Neuronal stem cell (in vitro differentiated cells): ENCODE measurements at regions not wholly inside any gene's neighbourhood (a gene's known extent, or its start where the extent isn't known, plus 50 kb on each side); places are given as distances from the start of the nearest gene placed in this dataset.

Experiments used
- DNase-seq: peaks from one replicate; pipeline ENCODE4 v3.0.0-alpha.2; 2013; ENCODE audit warnings: low spot score
- H2AFZ ChIP-seq: one replicate; pipeline ENCODE4 v1.6.1; 2013; ENCODE audit warnings: mild to moderate bottlenecking, low read length, inconsistent platforms
- H2AK5ac ChIP-seq: 2 replicates; pipeline ENCODE4 v1.6.1; 2013; ENCODE audit warnings: low read depth, mild to moderate bottlenecking, inconsistent platforms, low read length, moderate library complexity, mixed read lengths
- H2BK120ac ChIP-seq: 2 replicates; pipeline ENCODE4 v1.6.1; 2013; ENCODE audit warnings: low read depth, mild to moderate bottlenecking, inconsistent platforms, low read length, moderate library complexity, mixed read lengths
- H2BK12ac ChIP-seq: one replicate; pipeline ENCODE4 v1.6.1; 2013; ENCODE audit warnings: low read length, inconsistent platforms
- H2BK15ac ChIP-seq: 2 replicates; pipeline ENCODE4 v1.6.1; 2013; ENCODE audit warnings: mild to moderate bottlenecking, low read length, inconsistent platforms, mixed read lengths
- H2BK5ac ChIP-seq: one replicate; pipeline ENCODE4 v1.6.1; 2013; ENCODE audit warnings: inconsistent platforms, mild to moderate bottlenecking, low read length, moderate library complexity
- H3K14ac ChIP-seq: one replicate; pipeline ENCODE4 v1.6.1; 2013; ENCODE audit warnings: low read length, inconsistent platforms
- H3K18ac ChIP-seq: 2 replicates; pipeline ENCODE4 v1.6.1; 2013; ENCODE audit warnings: low read length, inconsistent platforms
- H3K23ac ChIP-seq: 2 replicates; pipeline ENCODE4 v1.6.1; 2013; ENCODE audit warnings: low read depth, mild to moderate bottlenecking, mixed read lengths, low read length, inconsistent platforms; ENCODE audit not compliant: poor library complexity
- H3K27ac ChIP-seq: replicated peaks from 3 replicates; pipeline ENCODE4 v1.5.1; 2013; ENCODE audit warnings: low read length, inconsistent platforms
- H3K27me3 ChIP-seq, 3 experiments: 2 replicates each; pipeline ENCODE4 v1.6.1; 2013; ENCODE audit warnings: low read length in 3 of 3, mild to moderate bottlenecking in 2 of 3, inconsistent platforms in 1 of 3, low read depth in 1 of 3, mixed read lengths in 1 of 3, moderate library complexity in 1 of 3; ENCODE audit not compliant: control insufficient read depth in 3 of 3, insufficient read depth in 3 of 3
- H3K36me3 ChIP-seq, 2 donors: replicated peaks in 1 of 2; 2 replicates each; pipeline ENCODE4 v1.6.1; 2013; ENCODE audit warnings: low read length in 2 of 2; ENCODE audit not compliant: control insufficient read depth in 2 of 2, insufficient read depth in 2 of 2
- H3K4ac ChIP-seq: 2 replicates; pipeline ENCODE4 v1.6.1; 2013; ENCODE audit warnings: inconsistent platforms, mild to moderate bottlenecking, low read length, moderate library complexity
- H3K4me1 ChIP-seq, 2 donors: 1 replicate in 1 of 2; 2 replicates in 1 of 2; pipeline ENCODE4 v1.6.1; 2013; ENCODE audit warnings: low read length in 2 of 2, low read depth in 1 of 2; ENCODE audit not compliant: control insufficient read depth in 2 of 2, insufficient read depth in 1 of 2
- H3K4me2 ChIP-seq: one replicate; pipeline ENCODE4 v1.6.1; 2013; ENCODE audit warnings: mild to moderate bottlenecking, low read length, inconsistent platforms; ENCODE audit not compliant: insufficient read depth, poor library complexity, severe bottlenecking
- H3K4me3 ChIP-seq, 2 donors: 2 replicates each; pipeline ENCODE4 v1.5.1; 2013; ENCODE audit warnings: low read length in 2 of 2, mild to moderate bottlenecking in 2 of 2, inconsistent platforms in 1 of 2, moderate library complexity in 1 of 2
- H3K79me1 ChIP-seq: one replicate; pipeline ENCODE4 v1.6.1; 2013; ENCODE audit warnings: low read depth, mild to moderate bottlenecking, inconsistent platforms, low read length, moderate library complexity
- H3K9ac ChIP-seq: one replicate; pipeline ENCODE4 v1.6.1; 2013; ENCODE audit warnings: mild to moderate bottlenecking, low read depth, low read length, inconsistent platforms; ENCODE audit not compliant: poor library complexity
- H3K9me3 ChIP-seq, 2 donors: replicated peaks in 1 of 2; 2 replicates each; pipeline versions ENCODE3 to v1.6.1; 2013; ENCODE audit warnings: low read length in 2 of 2, mild to moderate bottlenecking in 2 of 2, inconsistent platforms in 1 of 2, low read depth in 1 of 2, mixed read lengths in 1 of 2, moderate library complexity in 1 of 2; ENCODE audit not compliant: control insufficient read depth in 2 of 2, insufficient read depth in 1 of 2
- H4K8ac ChIP-seq: one replicate; pipeline ENCODE4 v1.6.1; 2013; ENCODE audit warnings: low read depth, mild to moderate bottlenecking, inconsistent platforms, low read length, moderate library complexity
- H4K91ac ChIP-seq: one replicate; pipeline ENCODE4 v1.6.1; 2013; ENCODE audit warnings: low read length, low read depth, mild to moderate bottlenecking, inconsistent platforms; ENCODE audit not compliant: poor library complexity
- WGBS, 2 donors: extraction: QIAGEN DNeasy Blood & Tissue Kit; methylation state at CpG; one replicate each; pipeline ENCODE4 v1.1.7; 2013; ENCODE audit warnings: missing lambda C conversion rate in 2 of 2, mixed read lengths in 1 of 2; ENCODE audit not compliant: insufficient read length in 2 of 2, insufficient replicate concordance in 1 of 2; ENCODE audit errors: extremely low coverage in 2 of 2; 5-methylcytosine and 5-hydroxymethylcytosine counted together

DNA sequence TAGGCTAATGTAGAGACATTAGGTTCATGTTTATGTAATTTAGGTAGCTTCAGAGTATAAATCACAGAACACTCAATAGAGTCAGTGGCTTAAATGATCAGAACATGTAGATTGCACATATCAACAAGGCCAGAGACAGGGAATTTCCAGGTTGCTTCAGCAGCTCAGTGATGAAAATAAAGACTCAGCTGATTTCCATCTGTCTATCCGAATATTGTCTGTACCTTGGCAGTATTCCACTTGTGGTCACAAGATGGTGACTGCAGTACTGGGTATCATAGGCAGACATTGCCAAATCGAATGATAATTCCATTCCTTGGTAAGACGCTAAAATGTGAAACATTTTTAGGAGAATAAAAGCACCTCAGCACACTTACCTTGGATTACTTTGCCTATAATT, 702.2 kb downstream of the MAT2B start:
- no peak for DNase-seq
- no peaks in the 10 kb centered on the region for H3K27me3 ChIP-seq
- H3K27ac ChIP-seq = no peak overlapping the region
- no peak overlapping the region for H2AK5ac ChIP-seq
- H4K8ac ChIP-seq = no peak overlapping the region
- H2BK120ac ChIP-seq = no peak overlapping the region
- H3K4me1 ChIP-seq = no peaks in the 10 kb centered on the region
- H4K91ac ChIP-seq = no peak overlapping the region
- H3K36me3 ChIP-seq = no peaks in the 10 kb centered on the region
- no CpG with 5 or more reads among the region's 3 CpGs for WGBS, 2 donors
- no peak overlapping the region for H2BK15ac ChIP-seq
- no peak overlapping the region for H3K23ac ChIP-seq
- no peak overlapping the region for H2BK12ac ChIP-seq
- H3K14ac ChIP-seq = no peak overlapping the region
- no peak overlapping the region for H3K18ac ChIP-seq
- no peak overlapping the region for H3K4me3 ChIP-seq
- H3K9me3 ChIP-seq = no peaks in the 10 kb centered on the region
- H2AFZ ChIP-seq = no peak overlapping the region
- H3K9ac ChIP-seq = no peak overlapping the region
- no peak overlapping the region for H3K4me2 ChIP-seq
- H2BK5ac ChIP-seq = no peak overlapping the region
- H3K79me1 ChIP-seq = no peaks in the 10 kb centered on the region
- no peak overlapping the region for H3K4ac ChIP-seq

DNA sequence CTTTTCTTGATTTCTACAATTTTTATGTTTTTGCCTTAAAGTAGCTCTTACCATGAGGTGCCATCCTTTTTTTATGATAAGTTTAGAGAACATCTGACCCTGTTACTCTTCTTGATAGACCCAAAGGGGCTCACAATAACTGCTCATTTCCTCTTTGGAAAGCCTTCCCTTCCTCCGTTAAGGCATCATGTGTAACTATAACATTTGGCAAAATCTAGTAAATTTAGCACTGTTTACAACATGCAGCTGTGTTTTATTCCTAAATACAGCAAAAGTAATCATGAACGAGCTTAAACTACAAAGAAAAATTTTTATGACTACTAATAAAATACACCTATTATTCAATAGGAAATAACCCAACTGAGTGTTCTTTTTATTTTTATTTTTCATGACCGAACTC, 705.1 kb downstream of the MAT2B start:
- Histone ChIP-seq H3K4me3 (no peak overlapping the region), H3K4me2 (no peak overlapping the region), H3K23ac (no peak overlapping the region), H3K4ac (no peak overlapping the region), H4K8ac (no peak overlapping the region), H2BK15ac (no peak overlapping the region), H2AK5ac (no peak overlapping the region), H3K4me1 (no peaks in the 10 kb centered on the region), H3K36me3 (no peaks in the 10 kb centered on the region), H2AFZ (no peak overlapping the region), H3K79me1 (no peaks in the 10 kb centered on the region), H2BK5ac (no peak overlapping the region), H2BK12ac (no peak overlapping the region), H3K27me3 (no peaks in the 10 kb centered on the region), H4K91ac (no peak overlapping the region), H3K27ac (no peak overlapping the region), H3K18ac (no peak overlapping the region), H3K9ac (no peak overlapping the region), H2BK120ac (no peak overlapping the region), H3K14ac (no peak overlapping the region), H3K9me3 (no peaks in the 10 kb centered on the region)
- no peak for DNase-seq
- no CpG with 5 or more reads among the region's 3 CpGs for WGBS, 2 donors

- Histone ChIP-seq H2BK5ac (no peak overlapping the region), H2BK12ac (no peak overlapping the region), H3K4me3 (no peak overlapping the region), H3K27me3 (no peaks in the 10 kb centered on the region), H3K14ac (no peak overlapping the region), H2AFZ (peak overlapping the region; percentile 13), H2BK15ac (no peak overlapping the region), H2AK5ac (no peak overlapping the region), H4K91ac (no peak overlapping the region), H2BK120ac (no peak overlapping the region), H3K27ac (no peak overlapping the region), H3K9me3 (peaks cover 0 to 5% of the 10 kb centered on the region in 2 donors), H3K9ac (no peak overlapping the region), H3K18ac (no peak overlapping the region), H3K4ac (no peak overlapping the region), H3K4me2 (no peak overlapping the region), H3K4me1 (no peaks in the 10 kb centered on the region), H4K8ac (no peak overlapping the region), H3K23ac (no peak overlapping the region), H3K36me3 (no peaks in the 10 kb centered on the region), H3K79me1 (no peaks in the 10 kb centered on the region)
- no CpG with 5 or more reads among the region's 1 CpG for WGBS, 2 donors
- DNase-seq = no peak
These were observed 709.3 kb downstream of the MAT2B start for GRCh38 chr5:164214698-164215097.

DNA sequence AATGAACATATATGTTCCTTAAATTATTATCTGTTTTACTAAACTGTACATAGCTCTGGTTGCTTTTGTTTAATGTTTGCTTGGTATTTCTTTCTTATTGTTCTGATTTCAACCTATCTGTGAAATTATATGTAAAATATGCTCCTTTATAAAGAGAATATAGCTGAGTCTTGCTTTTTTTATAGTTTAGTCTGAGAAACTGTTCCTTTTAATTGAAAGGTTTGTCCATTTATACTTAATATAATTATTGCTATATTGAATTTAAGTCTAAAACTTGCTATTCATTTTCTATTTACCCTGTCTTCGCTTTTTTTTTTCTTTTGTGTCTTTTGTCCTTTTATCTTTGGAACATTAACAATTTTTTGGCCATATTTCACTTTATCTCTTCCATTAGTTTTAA, 712.0 kb downstream of the MAT2B start:
- Histone ChIP-seq H3K27me3 (no peaks in the 10 kb centered on the region), H3K79me1 (no peaks in the 10 kb centered on the region), H3K4me3 (no peak overlapping the region), H4K91ac (no peak overlapping the region), H2AK5ac (no peak overlapping the region), H3K4ac (no peak overlapping the region), H3K4me2 (no peak overlapping the region), H2BK5ac (no peak overlapping the region), H2AFZ (no peak overlapping the region), H3K4me1 (no peaks in the 10 kb centered on the region), H4K8ac (no peak overlapping the region), H2BK12ac (no peak overlapping the region), H3K27ac (no peak overlapping the region), H2BK15ac (no peak overlapping the region), H3K9ac (no peak overlapping the region), H3K18ac (no peak overlapping the region), H3K36me3 (no peaks in the 10 kb centered on the region), H2BK120ac (no peak overlapping the region), H3K14ac (no peak overlapping the region), H3K9me3 (peaks cover 0 to 5% of the 10 kb centered on the region in 2 donors), H3K23ac (no peak overlapping the region)
- DNase-seq = no peak
- WGBS, 2 donors = no CpG with 5 or more reads among the region's 1 CpG
